Ishikawa (cell line): ENCODE measurements at regions not wholly inside any gene's neighbourhood (a gene's known extent, or its start where the extent isn't known, plus 50 kb on each side); places are given as distances from the start of the nearest gene placed in this dataset.

Source experiments
- CEBPB ChIP-seq: IDR thresholded peaks from 2 replicates; pipeline ENCODE4 v1.6.1; 2012
- EP300 ChIP-seq: IDR thresholded peaks from 2 replicates; pipeline ENCODE4 v1.6.1; 2012; ENCODE audit warnings: borderline replicate concordance
- MAX ChIP-seq: IDR thresholded peaks from 2 replicates; pipeline ENCODE4 v1.6.1; 2012
- NFIC ChIP-seq: IDR thresholded peaks from 2 replicates; pipeline ENCODE4 v1.6.1; 2012
- RAD21 ChIP-seq: IDR thresholded peaks from 2 replicates; pipeline ENCODE4 v1.6.1; 2012; ENCODE audit warnings: low read depth
- REST ChIP-seq: IDR thresholded peaks from 2 replicates; pipeline ENCODE4 v1.6.1; 2012; ENCODE audit warnings: low read depth, mild to moderate bottlenecking
- TAF1 ChIP-seq: IDR thresholded peaks from 2 replicates; pipeline ENCODE4 v1.6.1; 2012; ENCODE audit warnings: low read depth, mild to moderate bottlenecking
- TCF12 ChIP-seq: IDR thresholded peaks from 2 replicates; pipeline ENCODE4 v1.6.1; 2012; ENCODE audit warnings: low read depth
- TEAD4 ChIP-seq: IDR thresholded peaks from 2 replicates; pipeline ENCODE4 v1.6.1; 2012
- USF1 ChIP-seq: IDR thresholded peaks from 2 replicates; pipeline ENCODE4 v1.6.1; 2012
- YY1 ChIP-seq: IDR thresholded peaks from 2 replicates; pipeline ENCODE4 v1.6.1; 2012; ENCODE audit warnings: low read depth

GRCh38 chr10:84039957-84040356 lies 99.4 kb upstream of the GHITM start:
- TF ChIP-seq MAX = no peak
- no peak for TF ChIP-seq EP300
- no peak for TF ChIP-seq YY1
- no peak for TF ChIP-seq RAD21
- no peak for TF ChIP-seq TEAD4
- TF ChIP-seq REST = no peak
- TF ChIP-seq TCF12 = no peak
- TF ChIP-seq TAF1 = no peak
- TF ChIP-seq NFIC = no peak
- no peak for TF ChIP-seq USF1
- TF ChIP-seq CEBPB = no peak
